Neuronal stem cell (in vitro differentiated cells): ENCODE measurements at regions not wholly inside any gene's neighbourhood (a gene's known extent, or its start where the extent isn't known, plus 50 kb on each side); places are given as distances from the start of the nearest gene placed in this dataset.
"Not testable (repeated sequence)": the region's sequence is repeated elsewhere in the genome, so short reads cannot be mapped to it uniquely, and the experiment has no call there.

Source experiments
- DNase-seq: peaks from one replicate; pipeline ENCODE4 v3.0.0-alpha.2; 2013; ENCODE audit warnings: low spot score
- H2AFZ ChIP-seq: one replicate; pipeline ENCODE4 v1.6.1; 2013; ENCODE audit warnings: mild to moderate bottlenecking, low read length, inconsistent platforms
- H2AK5ac ChIP-seq: 2 replicates; pipeline ENCODE4 v1.6.1; 2013; ENCODE audit warnings: low read depth, mild to moderate bottlenecking, inconsistent platforms, low read length, moderate library complexity, mixed read lengths
- H2BK120ac ChIP-seq: 2 replicates; pipeline ENCODE4 v1.6.1; 2013; ENCODE audit warnings: low read depth, mild to moderate bottlenecking, inconsistent platforms, low read length, moderate library complexity, mixed read lengths
- H2BK12ac ChIP-seq: one replicate; pipeline ENCODE4 v1.6.1; 2013; ENCODE audit warnings: low read length, inconsistent platforms
- H2BK15ac ChIP-seq: 2 replicates; pipeline ENCODE4 v1.6.1; 2013; ENCODE audit warnings: mild to moderate bottlenecking, low read length, inconsistent platforms, mixed read lengths
- H2BK5ac ChIP-seq: one replicate; pipeline ENCODE4 v1.6.1; 2013; ENCODE audit warnings: inconsistent platforms, mild to moderate bottlenecking, low read length, moderate library complexity
- H3K14ac ChIP-seq: one replicate; pipeline ENCODE4 v1.6.1; 2013; ENCODE audit warnings: low read length, inconsistent platforms
- H3K18ac ChIP-seq: 2 replicates; pipeline ENCODE4 v1.6.1; 2013; ENCODE audit warnings: low read length, inconsistent platforms
- H3K23ac ChIP-seq: 2 replicates; pipeline ENCODE4 v1.6.1; 2013; ENCODE audit warnings: low read depth, mild to moderate bottlenecking, mixed read lengths, low read length, inconsistent platforms; ENCODE audit not compliant: poor library complexity
- H3K27ac ChIP-seq: replicated peaks from 3 replicates; pipeline ENCODE4 v1.5.1; 2013; ENCODE audit warnings: low read length, inconsistent platforms
- H3K27me3 ChIP-seq, 3 experiments: 2 replicates each; pipeline ENCODE4 v1.6.1; 2013; ENCODE audit warnings: low read length in 3 of 3, mild to moderate bottlenecking in 2 of 3, inconsistent platforms in 1 of 3, low read depth in 1 of 3, mixed read lengths in 1 of 3, moderate library complexity in 1 of 3; ENCODE audit not compliant: control insufficient read depth in 3 of 3, insufficient read depth in 3 of 3
- H3K36me3 ChIP-seq, 2 donors: replicated peaks in 1 of 2; 2 replicates each; pipeline ENCODE4 v1.6.1; 2013; ENCODE audit warnings: low read length in 2 of 2; ENCODE audit not compliant: control insufficient read depth in 2 of 2, insufficient read depth in 2 of 2
- H3K4ac ChIP-seq: 2 replicates; pipeline ENCODE4 v1.6.1; 2013; ENCODE audit warnings: inconsistent platforms, mild to moderate bottlenecking, low read length, moderate library complexity
- H3K4me1 ChIP-seq, 2 donors: 1 replicate in 1 of 2; 2 replicates in 1 of 2; pipeline ENCODE4 v1.6.1; 2013; ENCODE audit warnings: low read length in 2 of 2, low read depth in 1 of 2; ENCODE audit not compliant: control insufficient read depth in 2 of 2, insufficient read depth in 1 of 2
- H3K4me2 ChIP-seq: one replicate; pipeline ENCODE4 v1.6.1; 2013; ENCODE audit warnings: mild to moderate bottlenecking, low read length, inconsistent platforms; ENCODE audit not compliant: insufficient read depth, poor library complexity, severe bottlenecking
- H3K4me3 ChIP-seq, 2 donors: 2 replicates each; pipeline ENCODE4 v1.5.1; 2013; ENCODE audit warnings: low read length in 2 of 2, mild to moderate bottlenecking in 2 of 2, inconsistent platforms in 1 of 2, moderate library complexity in 1 of 2
- H3K79me1 ChIP-seq: one replicate; pipeline ENCODE4 v1.6.1; 2013; ENCODE audit warnings: low read depth, mild to moderate bottlenecking, inconsistent platforms, low read length, moderate library complexity
- H3K9ac ChIP-seq: one replicate; pipeline ENCODE4 v1.6.1; 2013; ENCODE audit warnings: mild to moderate bottlenecking, low read depth, low read length, inconsistent platforms; ENCODE audit not compliant: poor library complexity
- H3K9me3 ChIP-seq, 2 donors: replicated peaks in 1 of 2; 2 replicates each; pipeline versions ENCODE3 to v1.6.1; 2013; ENCODE audit warnings: low read length in 2 of 2, mild to moderate bottlenecking in 2 of 2, inconsistent platforms in 1 of 2, low read depth in 1 of 2, mixed read lengths in 1 of 2, moderate library complexity in 1 of 2; ENCODE audit not compliant: control insufficient read depth in 2 of 2, insufficient read depth in 1 of 2
- H4K8ac ChIP-seq: one replicate; pipeline ENCODE4 v1.6.1; 2013; ENCODE audit warnings: low read depth, mild to moderate bottlenecking, inconsistent platforms, low read length, moderate library complexity
- H4K91ac ChIP-seq: one replicate; pipeline ENCODE4 v1.6.1; 2013; ENCODE audit warnings: low read length, low read depth, mild to moderate bottlenecking, inconsistent platforms; ENCODE audit not compliant: poor library complexity
- WGBS, 2 donors: extraction: QIAGEN DNeasy Blood & Tissue Kit; methylation state at CpG; one replicate each; pipeline ENCODE4 v1.1.7; 2013; ENCODE audit warnings: missing lambda C conversion rate in 2 of 2, mixed read lengths in 1 of 2; ENCODE audit not compliant: insufficient read length in 2 of 2, insufficient replicate concordance in 1 of 2; ENCODE audit errors: extremely low coverage in 2 of 2; 5-methylcytosine and 5-hydroxymethylcytosine counted together

GRCh38 chr3:145248928-145249327 is 912.1 kb downstream of the PLOD2 start:
- H3K9me3 ChIP-seq, result peaks cover 0 to 8% of the 10 kb centered on the region in 2 donors
- no peak overlapping the region for H2AK5ac ChIP-seq
- no peak overlapping the region for H3K4me3 ChIP-seq

GRCh38 chr3:145251311-145251710 is 909.7 kb downstream of the PLOD2 start:
- Histone ChIP-seq H2BK5ac (no peak overlapping the region), H2BK120ac (no peak overlapping the region), H3K9me3 (peaks cover 0 to 8% of the 10 kb centered on the region in 2 donors), H4K91ac (no peak overlapping the region), H2AFZ (no peak overlapping the region), H3K18ac (no peak overlapping the region), H3K4me3 (no peak overlapping the region), H3K4ac (no peak overlapping the region), H3K27ac (no peak overlapping the region), H3K36me3 (no peaks in the 10 kb centered on the region), H3K4me1 (no peaks in the 10 kb centered on the region), H3K9ac (no peak overlapping the region), H2BK15ac (no peak overlapping the region), H2AK5ac (no peak overlapping the region), H2BK12ac (no peak overlapping the region), H3K23ac (no peak overlapping the region), H3K79me1 (no peaks in the 10 kb centered on the region), H3K27me3 (no peaks in the 10 kb centered on the region), H3K4me2 (no peak overlapping the region), H3K14ac (no peak overlapping the region), H4K8ac (no peak overlapping the region)
- DNase-seq, result no peak
- no CpG with 5 or more reads among the region's 1 CpG for WGBS, 2 donors

More at GRCh38 chr3:145248928-145249327, 912.1 kb downstream of the PLOD2 start:
- Histone ChIP-seq H3K36me3 (no peaks in the 10 kb centered on the region), H3K4me2 (no peak overlapping the region), H3K9ac (no peak overlapping the region), H3K27ac (no peak overlapping the region), H3K79me1 (no peaks in the 10 kb centered on the region), H2BK120ac (no peak overlapping the region), H2BK12ac (no peak overlapping the region), H3K14ac (no peak overlapping the region), H2BK15ac (no peak overlapping the region), H2AFZ (no peak overlapping the region), H3K18ac (no peak overlapping the region), H3K4me1 (no peaks in the 10 kb centered on the region), H4K91ac (no peak overlapping the region), H3K23ac (no peak overlapping the region), H4K8ac (no peak overlapping the region), H2BK5ac (no peak overlapping the region), H3K4ac (no peak overlapping the region), H3K27me3 (no peaks in the 10 kb centered on the region)
- DNase-seq, result no peak

- not testable (repeated sequence) for H3K4me3 ChIP-seq, H2AK5ac ChIP-seq, H2BK120ac ChIP-seq, H3K27ac ChIP-seq, H3K4me1 ChIP-seq, H2BK15ac ChIP-seq, H3K23ac ChIP-seq, H3K14ac ChIP-seq, H3K4ac ChIP-seq, DNase-seq, H3K9me3 ChIP-seq, H3K4me2 ChIP-seq, H2BK12ac ChIP-seq, H3K36me3 ChIP-seq, H3K27me3 ChIP-seq, H3K18ac ChIP-seq, H3K9ac ChIP-seq, H3K79me1 ChIP-seq, H4K8ac ChIP-seq, H2BK5ac ChIP-seq, H4K91ac ChIP-seq
- H2AFZ ChIP-seq, result peak overlapping the region; percentile 51
- no CpG with 5 or more reads among the region's 12 CpGs for WGBS, 2 donors
Observed at GRCh38 chr3:145257967-145258366, 903.0 kb downstream of the PLOD2 start.

- no peak overlapping the region for H4K8ac ChIP-seq
- no peak overlapping the region for H2BK12ac ChIP-seq
- H3K79me1 ChIP-seq, result no peaks in the 10 kb centered on the region
- no peaks in the 10 kb centered on the region for H3K27me3 ChIP-seq
- H3K18ac ChIP-seq, result no peak overlapping the region
- no peak overlapping the region for H4K91ac ChIP-seq
- no peaks in the 10 kb centered on the region for H3K36me3 ChIP-seq
- H2BK15ac ChIP-seq, result no peak overlapping the region
- H2AFZ ChIP-seq, result peak overlapping the region; percentile 51
- DNase-seq, result no peak
- H3K4ac ChIP-seq, result no peak overlapping the region
- WGBS, 2 donors, result no CpG with 5 or more reads among the region's 3 CpGs
- H3K27ac ChIP-seq, result no peak overlapping the region
- H3K4me2 ChIP-seq, result no peak overlapping the region
- no peak overlapping the region for H3K9ac ChIP-seq
- H3K23ac ChIP-seq, result no peak overlapping the region
- no peak overlapping the region for H3K4me3 ChIP-seq
- no peak overlapping the region for H3K14ac ChIP-seq
- H2AK5ac ChIP-seq, result no peak overlapping the region
- H3K4me1 ChIP-seq, result peaks cover 0 to 8% of the 10 kb centered on the region in 2 donors
- no peaks in the 10 kb centered on the region for H3K9me3 ChIP-seq
- no peak overlapping the region for H2BK5ac ChIP-seq
- H2BK120ac ChIP-seq, result no peak overlapping the region
Observed at GRCh38 chr3:145259166-145259880, 901.7 kb downstream of the PLOD2 start.
